ENCODE measurements at regions not wholly inside any gene's neighbourhood (a gene's known extent, or its start where the extent isn't known, plus 50 kb on each side); places are given as distances from the start of the nearest gene placed in this dataset.

GRCh38 chr3:83890763-83891135 lies 1068.0 kb upstream of the CADM2 start:
- FAIRE-seq (no peak), DNase-seq (ENCODE audit: low spot score) (no peak)

GRCh38 chr3:83894223-83894622 lies 1064.6 kb upstream of the CADM2 start:
- no peak for FAIRE-seq
- no peak for DNase-seq (ENCODE audit: low spot score)

- no peak for FAIRE-seq
- DNase-seq (ENCODE audit: low spot score): no peak
Observed at GRCh38 chr3:83895892-83896291, 1062.9 kb upstream of the CADM2 start.

- FAIRE-seq: no peak
- no peak for DNase-seq (ENCODE audit: low spot score)
Observed at GRCh38 chr3:83902787-83903533, 1055.8 kb upstream of the CADM2 start.

- no peak for FAIRE-seq
Observed at GRCh38 chr3:83913381-83913780, 1045.4 kb upstream of the CADM2 start.

GRCh38 chr3:83926291-83926690 lies 1032.5 kb upstream of the CADM2 start:
- DNase-seq (ENCODE audit: low spot score): no peak

More at GRCh38 chr3:83913381-83913780, 1045.4 kb upstream of the CADM2 start:
- no peak for DNase-seq (ENCODE audit: low spot score)

GRCh38 chr3:83928391-83928790 lies 1030.4 kb upstream of the CADM2 start:
- FAIRE-seq (no peak), DNase-seq (ENCODE audit: low spot score) (no peak)

More at GRCh38 chr3:83926291-83926690, 1032.5 kb upstream of the CADM2 start:
- FAIRE-seq: no peak

GRCh38 chr3:83928903-83929302 lies 1029.9 kb upstream of the CADM2 start:
- FAIRE-seq: no peak

GRCh38 chr3:83934192-83935021 lies 1024.4 kb upstream of the CADM2 start:
- DNase-seq (ENCODE audit: low spot score) (peak; percentile 33), FAIRE-seq (no peak)

More at GRCh38 chr3:83928903-83929302, 1029.9 kb upstream of the CADM2 start:
- no peak for DNase-seq (ENCODE audit: low spot score)

- no peak for FAIRE-seq
- no peak for DNase-seq (ENCODE audit: low spot score)
Observed at GRCh38 chr3:83938491-83938890, 1020.3 kb upstream of the CADM2 start.

- FAIRE-seq: no peak
- no peak for DNase-seq (ENCODE audit: low spot score)
Observed at GRCh38 chr3:83941990-83942745, 1016.6 kb upstream of the CADM2 start.

- FAIRE-seq (no peak), DNase-seq (ENCODE audit: low spot score) (no peak)
Observed at GRCh38 chr3:83946049-83946448, 1012.7 kb upstream of the CADM2 start.

- no peak for DNase-seq (ENCODE audit: low spot score)
- no peak for FAIRE-seq
Observed at GRCh38 chr3:83946554-83946953, 1012.2 kb upstream of the CADM2 start.

- FAIRE-seq (no peak), DNase-seq (ENCODE audit: low spot score) (no peak)
Observed at GRCh38 chr3:83948771-83949170, 1010.0 kb upstream of the CADM2 start.

GRCh38 chr3:83953417-83954089 lies 1005.2 kb upstream of the CADM2 start:
- DNase-seq (ENCODE audit: low spot score) (no peak), FAIRE-seq (no peak)

- DNase-seq (ENCODE audit: low spot score): no peak
- no peak for FAIRE-seq
Observed at GRCh38 chr3:83956431-83956830, 1002.4 kb upstream of the CADM2 start.

- DNase-seq (ENCODE audit: low spot score): no peak
- no peak for FAIRE-seq
Observed at GRCh38 chr3:83968356-83968755, 990.4 kb upstream of the CADM2 start.

- no peak for DNase-seq (ENCODE audit: low spot score)
- FAIRE-seq: no peak
Observed at GRCh38 chr3:83971666-83972065, 987.1 kb upstream of the CADM2 start.

GRCh38 chr3:84008623-84009022 lies 950.2 kb upstream of the CADM2 start:
- FAIRE-seq: no peak
- DNase-seq (ENCODE audit: low spot score): no peak

GRCh38 chr3:84023842-84024241 lies 934.9 kb upstream of the CADM2 start:
- FAIRE-seq: no peak
- DNase-seq (ENCODE audit: low spot score): no peak

- FAIRE-seq: no peak
Observed at GRCh38 chr3:84039099-84039498, 919.7 kb upstream of the CADM2 start.

More at GRCh38 chr3:84039099-84039498, 919.7 kb upstream of the CADM2 start:
- no peak for DNase-seq (ENCODE audit: low spot score)

Measured in urothelium cell line (cell line).